HG02870 (cell line): ENCODE measurements at regions not wholly inside any gene's neighbourhood (a gene's known extent, or its start where the extent isn't known, plus 50 kb on each side); places are given as distances from the start of the nearest gene placed in this dataset.
A peak's percentile ranks its signal among the peaks of the same experiment; 100 is the strongest.

ENCODE experiments used
- ATAC-seq: cut with Tn5 transposase; IDR thresholded peaks from one replicate; pipeline ENCODE4 v1.9.1; 2021; ENCODE audit warnings: mild to moderate bottlenecking, moderate library complexity; ENCODE audit not compliant: unreplicated experiment

- no peak for ATAC-seq
Measured at GRCh38 chr4:30281986-30282385, 438.2 kb upstream of the PCDH7 start.

- no peak for ATAC-seq
Measured at GRCh38 chr4:30283336-30283735, 436.8 kb upstream of the PCDH7 start.

- ATAC-seq, result no peak
Measured at GRCh38 chr4:30294295-30294694, 425.9 kb upstream of the PCDH7 start.

GRCh38 chr4:30295652-30296051 is 424.5 kb upstream of the PCDH7 start:
- ATAC-seq, result no peak

- ATAC-seq, result no peak
Measured at GRCh38 chr4:30314001-30314400, 406.2 kb upstream of the PCDH7 start.

GRCh38 chr4:30330894-30331652 is 389.1 kb upstream of the PCDH7 start:
- ATAC-seq, result no peak

- ATAC-seq, result no peak
Measured at GRCh38 chr4:30341731-30342130, 378.4 kb upstream of the PCDH7 start.

GRCh38 chr4:30350288-30350687 is 369.9 kb upstream of the PCDH7 start:
- no peak for ATAC-seq

GRCh38 chr4:30354605-30355004 is 365.6 kb upstream of the PCDH7 start:
- ATAC-seq, result no peak

GRCh38 chr4:30362436-30362835 is 357.7 kb upstream of the PCDH7 start:
- no peak for ATAC-seq

GRCh38 chr4:30370105-30370504 is 350.1 kb upstream of the PCDH7 start:
- no peak for ATAC-seq

GRCh38 chr4:30380404-30380998 is 339.7 kb upstream of the PCDH7 start:
- ATAC-seq, result peak; percentile 95

- ATAC-seq, result no peak
Measured at GRCh38 chr4:30385650-30386049, 334.5 kb upstream of the PCDH7 start.

GRCh38 chr4:30386266-30386895 is 333.8 kb upstream of the PCDH7 start:
- no peak for ATAC-seq

GRCh38 chr4:30395902-30396301 is 324.3 kb upstream of the PCDH7 start:
- ATAC-seq, result no peak

GRCh38 chr4:30396772-30397475 is 323.2 kb upstream of the PCDH7 start:
- no peak for ATAC-seq

- no peak for ATAC-seq
Measured at GRCh38 chr4:30399476-30399875, 320.7 kb upstream of the PCDH7 start.

GRCh38 chr4:30402276-30402675 is 317.9 kb upstream of the PCDH7 start:
- ATAC-seq, result no peak

GRCh38 chr4:30413915-30414314 is 306.3 kb upstream of the PCDH7 start:
- no peak for ATAC-seq

GRCh38 chr4:30416547-30416946 is 303.6 kb upstream of the PCDH7 start:
- ATAC-seq, result no peak

GRCh38 chr4:30427932-30428331 is 292.2 kb upstream of the PCDH7 start:
- no peak for ATAC-seq
